ENCODE measurements at regions not wholly inside any gene's neighbourhood (a gene's known extent, or its start where the extent isn't known, plus 50 kb on each side); places are given as distances from the start of the nearest gene placed in this dataset.
"Not testable (repeated sequence)": the region's sequence is repeated elsewhere in the genome, so short reads cannot be mapped to it uniquely, and the experiment has no call there.

GRCh38 chr15:91356083-91356482 lies 256.0 kb downstream of the SV2B start:
- Histone ChIP-seq H3K9ac (no peak overlapping the region), H3K9me3 (replicated peaks in 1 of 11) (peaks cover 0 to 4% (median 3%) of the 10 kb centered on the region in 11 experiments; a peak in 10 of 22 replicates), H3K27me3 (no peaks in the 10 kb centered on the region), H3K4me2 (no peak overlapping the region), H3K4me1 (no peaks in the 10 kb centered on the region), H3K27ac (no peak overlapping the region), H3K36me3 (no peaks in the 10 kb centered on the region), H3K4me3 (no peak overlapping the region), H4K20me1 (no peaks in the 10 kb centered on the region)
- TF ChIP-seq Cebpa-rat (IDR thresholded peaks at IDR 0.05) = no peak

GRCh38 chr15:91357011-91357410 lies 257.0 kb downstream of the SV2B start:
- Histone ChIP-seq H3K4me2 (no peak overlapping the region; a peak in 2 of 22 replicates), H3K9ac (no peak overlapping the region), H3K9me3 (replicated peaks in 1 of 11) (peaks cover 5 to 11% (median 8%) of the 10 kb centered on the region in 11 experiments; a peak in 15 of 22 replicates), H3K27me3 (no peaks in the 10 kb centered on the region), H3K36me3 (no peaks in the 10 kb centered on the region), H4K20me1 (no peaks in the 10 kb centered on the region), H3K27ac (no peak overlapping the region), H3K4me3 (no peak overlapping the region), H3K4me1 (no peaks in the 10 kb centered on the region)
- no peak; a peak in 1 of 22 replicates for TF ChIP-seq Cebpa-rat (IDR thresholded peaks at IDR 0.05)

GRCh38 chr15:91357486-91357885 lies 257.4 kb downstream of the SV2B start:
- H3K36me3 ChIP-seq = no peaks in the 10 kb centered on the region
- peaks cover 5 to 11% (median 8%) of the 10 kb centered on the region in 11 experiments; a peak in 15 of 22 replicates for H3K9me3 ChIP-seq (replicated peaks in 1 of 11)
- no peak overlapping the region for H3K4me2 ChIP-seq
- no peak overlapping the region for H3K9ac ChIP-seq
- no peak overlapping the region for H3K27ac ChIP-seq
- no peaks in the 10 kb centered on the region for H3K27me3 ChIP-seq
- H4K20me1 ChIP-seq = no peaks in the 10 kb centered on the region
- no peaks in the 10 kb centered on the region for H3K4me1 ChIP-seq
- TF ChIP-seq Cebpa-rat (IDR thresholded peaks at IDR 0.05) = no peak
- H3K4me3 ChIP-seq = no peak overlapping the region

- Histone ChIP-seq H3K4me3 (no peak overlapping the region), H4K20me1 (no peaks in the 10 kb centered on the region), H3K36me3 (no peaks in the 10 kb centered on the region), H3K9me3 (replicated peaks in 1 of 11) (peaks cover 5 to 11% (median 8%) of the 10 kb centered on the region in 11 experiments; a peak in 15 of 22 replicates), H3K4me1 (no peaks in the 10 kb centered on the region), H3K27me3 (no peaks in the 10 kb centered on the region), H3K4me2 (no peak overlapping the region), H3K27ac (no peak overlapping the region), H3K9ac (no peak overlapping the region)
- no peak for TF ChIP-seq Cebpa-rat (IDR thresholded peaks at IDR 0.05)
These were observed 258.3 kb downstream of the SV2B start for GRCh38 chr15:91358405-91358804.

- not testable (repeated sequence) for H3K9ac ChIP-seq, H4K20me1 ChIP-seq, H3K36me3 ChIP-seq, H3K27me3 ChIP-seq, H3K4me3 ChIP-seq, H3K4me2 ChIP-seq, H3K27ac ChIP-seq, H3K4me1 ChIP-seq
- peaks cover 22 to 36% (median 30%) of the 10 kb centered on the region in 11 experiments; a peak in 21 of 22 replicates for H3K9me3 ChIP-seq (replicated peaks in 1 of 11)
These were observed 261.6 kb downstream of the SV2B start for GRCh38 chr15:91361696-91362095.

- Histone ChIP-seq H3K4me1 (peaks cover 0 to 12% (median 5%) of the 10 kb centered on the region in 10 experiments; a peak in 7 of 20 replicates), H3K27ac (no peak overlapping the region), H4K20me1 (no peaks in the 10 kb centered on the region), H3K4me2 (no peak overlapping the region), H3K27me3 (no peaks in the 10 kb centered on the region), H3K36me3 (no peaks in the 10 kb centered on the region), H3K9ac (no peak overlapping the region), H3K4me3 (no peak overlapping the region), H3K9me3 (replicated peaks in 1 of 11) (peaks cover 24 to 36% (median 33%) of the 10 kb centered on the region in 11 experiments; a peak in 21 of 22 replicates)
- TF ChIP-seq Cebpa-rat (IDR thresholded peaks at IDR 0.05) = no peak
These were observed 266.1 kb downstream of the SV2B start for GRCh38 chr15:91366111-91366510.

- no peaks in the 10 kb centered on the region for H3K36me3 ChIP-seq
- H3K9me3 ChIP-seq (replicated peaks in 1 of 11) = peaks cover 29 to 45% (median 40%) of the 10 kb centered on the region in 11 experiments
- no peak for TF ChIP-seq Cebpa-rat (IDR thresholded peaks at IDR 0.05)
- H3K4me2 ChIP-seq = no peak overlapping the region
- no peaks in the 10 kb centered on the region for H4K20me1 ChIP-seq
- peaks cover 0 to 12% (median 5%) of the 10 kb centered on the region in 10 experiments; a peak in 7 of 20 replicates for H3K4me1 ChIP-seq
- no peak overlapping the region for H3K4me3 ChIP-seq
- no peaks in the 10 kb centered on the region for H3K27me3 ChIP-seq
- no peak overlapping the region for H3K9ac ChIP-seq
- H3K27ac ChIP-seq = no peak overlapping the region
These were observed 268.6 kb downstream of the SV2B start for GRCh38 chr15:91368611-91369010.

- peaks cover 29 to 38% (median 34%) of the 10 kb centered on the region in 11 experiments for H3K9me3 ChIP-seq (replicated peaks in 1 of 11)
- H3K27me3 ChIP-seq = no peaks in the 10 kb centered on the region
- H3K36me3 ChIP-seq = no peaks in the 10 kb centered on the region
- no peak overlapping the region for H3K27ac ChIP-seq
- no peak overlapping the region for H3K4me3 ChIP-seq
- no peak for TF ChIP-seq Cebpa-rat (IDR thresholded peaks at IDR 0.05)
- H3K4me1 ChIP-seq = peaks cover 0 to 12% (median 5%) of the 10 kb centered on the region in 10 experiments; a peak in 7 of 20 replicates
- no peaks in the 10 kb centered on the region for H4K20me1 ChIP-seq
- H3K4me2 ChIP-seq = peak overlapping the region in 8 of 11 experiments; percentile 2 to 54 (median 36); a peak in 11 of 22 replicates
- no peak overlapping the region for H3K9ac ChIP-seq
These were observed 269.8 kb downstream of the SV2B start for GRCh38 chr15:91369823-91370222.

- not testable (repeated sequence) for H3K36me3 ChIP-seq, H4K20me1 ChIP-seq, H3K4me2 ChIP-seq, H3K9ac ChIP-seq, H3K27me3 ChIP-seq, H3K4me3 ChIP-seq, H3K27ac ChIP-seq
- peaks cover 17 to 23% (median 19%) of the 10 kb centered on the region in 11 experiments; a peak in 21 of 22 replicates for H3K9me3 ChIP-seq (replicated peaks in 1 of 11)
- peaks cover 0 to 12% (median 5%) of the 10 kb centered on the region in 10 experiments; a peak in 7 of 20 replicates for H3K4me1 ChIP-seq
These were observed 271.3 kb downstream of the SV2B start for GRCh38 chr15:91371345-91371744.

GRCh38 chr15:91374336-91374735 lies 274.3 kb downstream of the SV2B start:
- H4K20me1 ChIP-seq = no peaks in the 10 kb centered on the region
- no peak overlapping the region for H3K4me3 ChIP-seq
- H3K27ac ChIP-seq = no peak overlapping the region
- no peaks in the 10 kb centered on the region for H3K27me3 ChIP-seq
- TF ChIP-seq Cebpa-rat (IDR thresholded peaks at IDR 0.05) = no peak
- no peak overlapping the region for H3K4me2 ChIP-seq
- peaks cover 14 to 19% (median 17%) of the 10 kb centered on the region in 11 experiments; a peak in 21 of 22 replicates for H3K9me3 ChIP-seq (replicated peaks in 1 of 11)
- no peak overlapping the region for H3K9ac ChIP-seq
- H3K36me3 ChIP-seq = no peaks in the 10 kb centered on the region
- H3K4me1 ChIP-seq = peaks cover 0 to 9% (median 5%) of the 10 kb centered on the region in 10 experiments; a peak in 7 of 20 replicates
